ENCODE measurements at regions not wholly inside any gene's neighbourhood (a gene's known extent, or its start where the extent isn't known, plus 50 kb on each side); places are given as distances from the start of the nearest gene placed in this dataset.

DNA sequence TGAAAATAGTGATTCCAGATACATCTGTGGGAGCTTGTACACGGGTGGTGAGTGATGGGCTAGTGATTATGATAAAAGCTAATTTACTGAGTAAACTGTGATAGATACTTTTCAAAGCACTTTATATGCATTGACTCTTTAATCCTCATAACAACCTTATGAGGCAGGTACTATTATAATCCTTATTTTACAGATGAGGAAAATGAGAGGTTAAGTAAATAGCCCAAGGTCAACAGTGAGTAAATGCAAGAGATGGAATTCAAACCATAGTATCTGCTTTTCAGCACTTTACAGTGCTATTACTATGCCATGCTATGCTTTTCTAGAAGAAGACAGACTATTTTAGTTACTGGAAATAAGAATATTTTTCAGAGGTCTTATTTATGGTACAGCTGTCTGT is 320.9 kb upstream of the CITED2 start:
- no peaks in the 10 kb centered on the region for H3K4me1 Mint-ChIP-seq (ENCODE audit: low read depth)
- ATAC-seq (no peak), DNase-seq (no peak)
- H3K27ac Mint-ChIP-seq: no peak overlapping the region
- no peaks in the 10 kb centered on the region for H3K36me3 Mint-ChIP-seq (ENCODE audit: low read depth)
- H3K9me3 Mint-ChIP-seq (ENCODE audit: insufficient read depth): no peaks in the 10 kb centered on the region
- ChIA-PET CTCF (no interaction called here), POLR2A (no interaction called here)
- H3K4me3 Mint-ChIP-seq: no peak overlapping the region
- peaks cover 2% of the 10 kb centered on the region for H3K27me3 Mint-ChIP-seq (ENCODE audit: low read depth)

DNA sequence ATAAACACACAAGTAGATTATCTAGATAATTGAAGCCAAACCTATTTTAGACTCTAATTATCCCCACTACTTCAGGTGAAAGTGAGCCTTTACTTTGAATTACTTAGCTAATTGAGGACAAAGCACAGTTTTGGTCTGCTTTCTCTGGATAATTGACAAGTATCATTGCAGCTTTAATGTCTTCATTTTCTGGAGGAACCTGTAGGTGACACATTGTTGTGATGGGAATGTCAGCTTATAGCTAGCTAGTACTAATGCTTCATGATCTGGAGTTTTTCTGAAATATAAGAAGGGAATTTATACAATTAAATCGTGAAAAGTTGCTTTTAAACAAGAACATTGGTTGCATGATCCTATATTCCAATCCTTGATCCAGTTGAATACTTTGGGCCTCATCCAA is 319.3 kb upstream of the CITED2 start:
- POLR2A ChIA-PET: no interaction called here
- Mint-ChIP-seq H3K36me3 (ENCODE audit: low read depth) (no peaks in the 10 kb centered on the region), H3K27me3 (ENCODE audit: low read depth) (peaks cover 2% of the 10 kb centered on the region), H3K27ac (no peak overlapping the region), H3K4me1 (ENCODE audit: low read depth) (no peaks in the 10 kb centered on the region), H3K4me3 (no peak overlapping the region), H3K9me3 (ENCODE audit: insufficient read depth) (no peaks in the 10 kb centered on the region)
- CTCF ChIA-PET: no interaction called here
- ATAC-seq: no peak
- DNase-seq: no peak

DNA sequence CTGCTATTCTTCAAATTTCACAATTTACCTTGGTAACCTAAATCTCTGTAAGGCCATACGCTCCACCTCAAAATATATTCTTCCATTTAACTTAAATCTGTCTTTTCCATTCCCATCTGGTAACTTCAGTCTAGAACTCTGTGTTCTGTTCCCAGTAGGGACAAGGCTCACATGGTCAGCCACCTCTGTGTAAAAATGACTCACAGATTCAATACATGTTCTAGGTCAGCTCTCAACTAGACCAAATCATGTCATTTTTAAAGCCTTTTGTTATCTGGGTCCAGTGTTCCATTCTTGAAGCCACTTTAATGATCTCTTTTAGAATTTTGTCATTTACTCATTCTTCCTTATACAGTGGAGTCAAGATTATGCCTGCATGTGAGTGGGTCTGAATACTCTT is 315.6 kb upstream of the CITED2 start:
- DNase-seq (no peak), ATAC-seq (no peak)
- Mint-ChIP-seq H3K36me3 (ENCODE audit: low read depth) (no peaks in the 10 kb centered on the region), H3K4me3 (no peak overlapping the region), H3K27ac (no peak overlapping the region), H3K27me3 (ENCODE audit: low read depth) (peaks cover 2% of the 10 kb centered on the region), H3K9me3 (ENCODE audit: insufficient read depth) (no peaks in the 10 kb centered on the region), H3K4me1 (ENCODE audit: low read depth) (no peaks in the 10 kb centered on the region)
- CTCF ChIA-PET: no interaction called here
- POLR2A ChIA-PET: no interaction called here

DNA sequence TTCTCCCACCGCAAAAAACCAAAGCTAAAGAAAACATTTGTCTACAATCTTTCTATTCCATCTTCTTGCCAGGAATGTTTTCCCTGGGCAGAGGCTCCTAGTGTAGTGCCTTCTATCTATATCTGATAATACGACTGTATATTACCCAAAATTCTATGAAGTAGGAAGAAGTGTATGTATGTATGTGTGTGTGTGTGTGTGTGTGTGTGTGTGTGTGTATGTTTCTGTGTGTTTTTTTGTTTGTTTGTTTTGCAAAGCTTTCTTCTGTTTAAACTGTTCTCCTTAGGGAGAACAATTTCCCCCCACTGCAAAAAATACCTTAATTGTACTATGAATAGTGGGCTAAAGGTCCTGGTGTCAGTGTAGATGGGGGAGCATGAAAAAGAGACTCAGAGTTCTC is 312.6 kb upstream of the CITED2 start:
- Mint-ChIP-seq H3K36me3 (ENCODE audit: low read depth) (no peaks in the 10 kb centered on the region), H3K27ac (no peak overlapping the region), H3K9me3 (ENCODE audit: insufficient read depth) (no peaks in the 10 kb centered on the region), H3K4me3 (no peak overlapping the region), H3K4me1 (ENCODE audit: low read depth) (no peaks in the 10 kb centered on the region), H3K27me3 (ENCODE audit: low read depth) (no peaks in the 10 kb centered on the region)
- no peak for DNase-seq
- no peak for ATAC-seq
- ChIA-PET CTCF (no interaction called here), POLR2A (interaction anchor here (0.6 to 0.7 kb wide), 2 partner anchors 17 to 21 kb away, joined by 3 read pairs; no protein-coding TSS in a partner anchor)

DNA sequence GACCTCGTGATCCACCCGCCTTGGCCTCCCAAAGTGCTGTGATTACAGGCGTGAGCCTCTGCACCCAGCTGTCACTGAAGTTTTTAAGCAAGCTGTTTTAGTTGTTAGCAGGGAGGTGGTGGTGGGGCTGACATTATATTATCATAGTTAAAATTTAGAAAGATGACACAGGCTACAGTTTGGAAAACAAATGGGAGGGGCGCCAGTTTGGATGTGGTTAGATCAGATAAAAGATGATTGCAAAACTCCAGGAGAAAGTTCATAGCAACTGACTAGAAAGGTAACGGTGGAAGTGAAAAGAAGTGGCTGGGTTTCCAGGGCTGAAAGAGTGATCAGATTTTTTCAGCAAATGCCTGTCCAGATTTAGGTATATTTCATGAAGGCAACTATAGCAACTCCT is 311.9 kb upstream of the CITED2 start:
- H3K36me3 Mint-ChIP-seq (ENCODE audit: low read depth): no peaks in the 10 kb centered on the region
- ATAC-seq (no peak), DNase-seq (no peak)
- no peak overlapping the region for H3K4me3 Mint-ChIP-seq
- POLR2A ChIA-PET: no interaction called here
- CTCF ChIA-PET: no interaction called here
- H3K27me3 Mint-ChIP-seq (ENCODE audit: low read depth): no peaks in the 10 kb centered on the region
- no peak overlapping the region for H3K27ac Mint-ChIP-seq
- H3K4me1 Mint-ChIP-seq (ENCODE audit: low read depth): no peaks in the 10 kb centered on the region
- no peaks in the 10 kb centered on the region for H3K9me3 Mint-ChIP-seq (ENCODE audit: insufficient read depth)

DNA sequence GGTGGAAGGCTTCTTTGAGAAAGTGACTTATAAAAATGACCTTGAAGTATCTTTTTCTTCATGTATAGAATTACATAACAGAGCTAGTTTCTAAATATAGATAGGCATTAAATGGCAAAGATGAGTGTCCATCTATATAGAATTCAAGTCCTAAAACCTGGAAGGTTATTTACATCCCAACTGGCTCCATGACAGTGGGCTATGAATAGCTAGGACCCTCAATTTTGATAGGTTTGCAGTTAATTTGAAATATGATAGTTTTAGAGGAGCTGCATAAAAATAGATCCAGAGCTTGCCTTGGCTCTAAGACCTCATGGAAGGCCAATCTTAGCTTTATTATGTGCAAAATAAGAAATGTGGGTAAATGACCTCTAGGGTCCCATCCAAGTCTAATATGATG is 310.6 kb upstream of the CITED2 start:
- POLR2A ChIA-PET: interaction anchor here (0.6 kb wide), 1 partner anchor 47 kb away, joined by 3 read pairs; no protein-coding TSS in a partner anchor
- no peaks in the 10 kb centered on the region for H3K9me3 Mint-ChIP-seq (ENCODE audit: insufficient read depth)
- no peaks in the 10 kb centered on the region for H3K27me3 Mint-ChIP-seq (ENCODE audit: low read depth)
- DNase-seq (no peak), ATAC-seq (no peak)
- no peaks in the 10 kb centered on the region for H3K36me3 Mint-ChIP-seq (ENCODE audit: low read depth)
- CTCF ChIA-PET: no interaction called here
- no peaks in the 10 kb centered on the region for H3K4me1 Mint-ChIP-seq (ENCODE audit: low read depth)
- H3K27ac Mint-ChIP-seq: no peak overlapping the region
- H3K4me3 Mint-ChIP-seq: no peak overlapping the region

DNA sequence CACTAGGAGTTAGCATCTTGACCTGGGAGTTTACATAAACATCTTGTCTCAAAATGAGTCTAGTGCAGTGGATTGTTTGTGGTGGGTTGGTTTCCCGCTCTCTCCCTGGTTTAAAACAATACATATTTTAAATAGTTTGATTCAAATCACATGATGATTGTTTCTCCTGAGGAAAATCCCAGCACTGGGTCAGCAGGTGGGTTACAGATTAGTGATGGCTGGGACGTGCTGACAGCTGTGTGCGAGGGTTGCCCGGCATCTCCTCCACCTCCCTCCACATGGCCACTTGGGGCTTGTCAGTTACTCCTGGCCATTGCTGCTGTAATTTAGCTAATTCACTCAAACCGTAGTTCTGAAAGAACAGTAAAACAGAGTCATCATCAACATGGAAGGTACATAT is 306.4 kb upstream of the CITED2 start:
- CTCF ChIA-PET: no interaction called here
- POLR2A ChIA-PET: no interaction called here
- H3K36me3 Mint-ChIP-seq (ENCODE audit: low read depth): no peaks in the 10 kb centered on the region
- no peaks in the 10 kb centered on the region for H3K4me1 Mint-ChIP-seq (ENCODE audit: low read depth)
- H3K9me3 Mint-ChIP-seq (ENCODE audit: insufficient read depth): no peaks in the 10 kb centered on the region
- no peak overlapping the region for H3K4me3 Mint-ChIP-seq
- no peaks in the 10 kb centered on the region for H3K27me3 Mint-ChIP-seq (ENCODE audit: low read depth)
- no peak for ATAC-seq
- H3K27ac Mint-ChIP-seq: no peak overlapping the region
- no peak for DNase-seq

DNA sequence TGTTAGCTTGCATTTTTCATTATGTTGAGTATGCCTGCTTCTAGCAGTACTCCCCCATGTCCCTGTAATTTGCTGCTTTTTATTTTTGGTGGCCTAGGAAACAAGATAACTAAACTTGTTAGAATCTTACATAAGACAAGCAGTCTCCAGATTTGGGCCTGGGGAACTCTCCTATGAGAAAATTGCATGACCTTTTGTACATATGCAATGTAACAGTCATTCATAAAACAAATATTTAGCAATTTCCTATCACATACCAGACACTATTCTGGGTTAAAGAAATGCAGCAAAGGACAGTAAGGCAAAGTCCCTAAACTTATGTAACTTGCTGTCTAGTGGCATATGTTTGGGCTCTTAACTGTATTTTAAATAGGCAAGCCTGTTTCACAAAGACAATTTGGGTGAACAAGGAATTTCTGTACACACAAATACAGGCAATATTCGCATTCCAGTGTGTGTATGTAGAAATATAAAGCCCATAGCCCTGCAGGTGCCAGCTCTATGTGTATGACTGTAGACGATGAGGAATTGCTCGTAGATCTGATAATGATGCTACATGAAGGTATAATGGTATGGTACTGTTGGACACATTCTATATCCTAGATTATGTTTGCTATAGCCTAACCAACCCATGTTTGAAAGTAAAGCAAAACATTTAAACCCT is 305.2 kb upstream of the CITED2 start:
- H3K27ac Mint-ChIP-seq: no peak overlapping the region
- no peaks in the 10 kb centered on the region for H3K4me1 Mint-ChIP-seq (ENCODE audit: low read depth)
- DNase-seq (no peak), ATAC-seq (no peak)
- no peak overlapping the region for H3K4me3 Mint-ChIP-seq
- no peaks in the 10 kb centered on the region for H3K36me3 Mint-ChIP-seq (ENCODE audit: low read depth)
- POLR2A ChIA-PET: no interaction called here
- H3K9me3 Mint-ChIP-seq (ENCODE audit: insufficient read depth): no peaks in the 10 kb centered on the region
- H3K27me3 Mint-ChIP-seq (ENCODE audit: low read depth): no peaks in the 10 kb centered on the region
- CTCF ChIA-PET: interaction anchor here (0.7 kb wide), 1 partner anchor 196 kb away, joined by 3 read pairs; no protein-coding TSS in a partner anchor

DNA sequence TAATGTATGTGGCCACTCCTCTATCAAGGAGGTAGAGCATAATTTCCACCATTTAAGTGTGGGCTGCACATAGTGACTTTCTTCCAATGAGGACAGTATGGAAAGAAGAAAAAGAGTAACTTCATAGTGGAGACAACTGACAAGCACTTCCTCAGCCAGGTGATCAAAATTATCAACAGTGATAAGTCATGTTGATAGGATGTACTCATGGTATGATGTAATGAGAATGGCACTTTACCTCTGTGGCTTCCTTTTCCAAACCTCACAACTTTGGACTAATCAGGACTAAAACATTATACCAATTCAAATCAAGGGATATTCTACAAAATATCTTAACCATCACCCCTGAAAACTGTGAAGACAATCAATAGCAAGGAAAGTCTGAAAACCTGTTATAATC is 302.3 kb upstream of the CITED2 start:
- CTCF ChIA-PET: no interaction called here
- no peaks in the 10 kb centered on the region for H3K36me3 Mint-ChIP-seq (ENCODE audit: low read depth)
- H3K27ac Mint-ChIP-seq: no peak overlapping the region
- H3K27me3 Mint-ChIP-seq (ENCODE audit: low read depth): no peaks in the 10 kb centered on the region
- ATAC-seq (no peak), DNase-seq (no peak)
- POLR2A ChIA-PET: no interaction called here
- H3K9me3 Mint-ChIP-seq (ENCODE audit: insufficient read depth): no peaks in the 10 kb centered on the region
- H3K4me1 Mint-ChIP-seq (ENCODE audit: low read depth): no peaks in the 10 kb centered on the region
- H3K4me3 Mint-ChIP-seq: no peak overlapping the region

DNA sequence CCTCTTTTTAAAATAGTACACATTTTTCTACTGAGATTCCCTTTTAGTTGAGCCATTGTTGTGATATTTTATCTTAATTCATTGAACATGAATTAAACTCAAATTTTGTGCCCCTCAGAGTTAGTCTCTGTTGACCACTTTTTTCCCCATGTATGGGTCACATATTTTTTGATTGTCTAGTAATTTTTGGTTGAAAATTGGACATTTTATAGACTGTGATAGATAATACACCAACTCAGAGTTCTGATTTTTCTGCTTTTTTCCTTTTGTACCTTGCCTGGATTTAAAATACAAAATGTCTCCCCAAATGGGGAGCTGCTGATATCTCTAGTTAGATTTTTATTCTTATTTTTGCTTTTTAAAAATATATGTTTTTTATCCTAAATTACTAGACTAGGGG is 291.8 kb upstream of the CITED2 start:
- ChIA-PET POLR2A (no interaction called here), CTCF (no interaction called here)
- peaks cover 3% of the 10 kb centered on the region for H3K9me3 Mint-ChIP-seq (ENCODE audit: insufficient read depth)
- H3K27ac Mint-ChIP-seq: no peak overlapping the region
- H3K4me1 Mint-ChIP-seq (ENCODE audit: low read depth): no peaks in the 10 kb centered on the region
- H3K36me3 Mint-ChIP-seq (ENCODE audit: low read depth): no peaks in the 10 kb centered on the region
- DNase-seq (no peak), ATAC-seq (no peak)
- H3K4me3 Mint-ChIP-seq: no peak overlapping the region
- no peaks in the 10 kb centered on the region for H3K27me3 Mint-ChIP-seq (ENCODE audit: low read depth)

DNA sequence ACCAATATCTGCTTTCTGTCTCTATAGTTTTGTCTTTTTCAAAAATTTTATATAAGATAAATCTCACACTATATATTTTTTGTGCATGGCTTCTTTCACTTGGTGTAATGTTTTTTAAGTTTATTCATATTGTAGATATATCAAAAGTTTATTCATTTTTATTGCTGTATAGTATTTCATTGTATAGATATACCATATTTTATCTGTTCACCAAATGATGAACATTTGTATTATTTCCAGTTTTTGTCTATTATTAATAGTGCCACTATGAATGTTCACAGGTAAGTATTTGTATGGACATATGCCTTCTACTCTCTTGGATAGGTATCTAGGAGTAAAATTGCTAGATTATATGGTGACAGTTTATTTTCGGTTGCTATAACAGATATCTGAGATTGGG is 289.5 kb upstream of the CITED2 start:
- POLR2A ChIA-PET: no interaction called here
- peaks cover 3% of the 10 kb centered on the region for H3K9me3 Mint-ChIP-seq (ENCODE audit: insufficient read depth)
- ATAC-seq (no peak), DNase-seq (no peak)
- no peaks in the 10 kb centered on the region for H3K27me3 Mint-ChIP-seq (ENCODE audit: low read depth)
- no peaks in the 10 kb centered on the region for H3K4me1 Mint-ChIP-seq (ENCODE audit: low read depth)
- CTCF ChIA-PET: no interaction called here
- H3K4me3 Mint-ChIP-seq: no peak overlapping the region
- H3K27ac Mint-ChIP-seq: no peak overlapping the region
- no peaks in the 10 kb centered on the region for H3K36me3 Mint-ChIP-seq (ENCODE audit: low read depth)

DNA sequence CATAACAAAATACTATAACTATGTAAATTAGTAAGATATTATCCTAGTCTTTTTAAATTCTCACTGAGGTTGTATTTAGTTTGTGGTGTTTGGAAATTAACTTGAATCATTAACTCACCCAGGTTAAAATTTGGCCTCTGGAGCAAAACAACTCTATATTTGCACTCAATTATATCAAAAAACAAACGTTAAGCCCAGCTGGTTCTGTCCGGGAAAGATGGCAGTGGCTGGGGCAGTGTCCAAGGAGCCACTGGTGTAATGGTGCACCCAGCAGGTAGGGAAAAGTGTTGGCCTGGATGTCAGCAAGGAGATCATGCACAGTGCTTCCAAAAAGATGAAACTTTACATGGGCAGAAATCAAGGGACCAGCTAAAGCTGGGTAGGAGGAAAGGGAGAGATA is 285.3 kb upstream of the CITED2 start:
- ChIA-PET POLR2A (no interaction called here), CTCF (no interaction called here)
- DNase-seq (no peak), ATAC-seq (no peak)
- Mint-ChIP-seq H3K27ac (no peak overlapping the region), H3K9me3 (ENCODE audit: insufficient read depth) (peaks cover 3% of the 10 kb centered on the region), H3K27me3 (ENCODE audit: low read depth) (peaks cover 3% of the 10 kb centered on the region), H3K36me3 (ENCODE audit: low read depth) (no peaks in the 10 kb centered on the region), H3K4me3 (no peak overlapping the region), H3K4me1 (ENCODE audit: low read depth) (no peaks in the 10 kb centered on the region)

DNA sequence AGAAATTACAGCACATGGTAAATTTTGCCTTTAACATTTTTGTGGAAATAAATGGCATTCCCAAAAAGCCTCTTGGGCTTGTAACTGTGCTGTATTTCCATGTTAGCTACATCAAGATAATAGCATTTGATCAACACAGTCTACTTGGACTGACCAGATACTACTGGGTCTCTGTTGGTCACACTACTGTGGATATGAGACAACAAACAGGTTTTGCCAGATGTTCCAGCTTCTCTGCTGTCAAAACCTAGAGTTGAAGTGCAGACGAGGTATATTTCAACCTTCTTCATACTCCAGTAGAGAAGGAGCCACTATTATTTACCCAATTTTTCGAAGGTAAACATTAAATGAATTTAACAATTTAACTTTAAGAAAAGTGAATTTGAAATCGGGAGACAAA is 284.7 kb upstream of the CITED2 start:
- H3K36me3 Mint-ChIP-seq (ENCODE audit: low read depth): no peaks in the 10 kb centered on the region
- no peak overlapping the region for H3K4me3 Mint-ChIP-seq
- H3K27ac Mint-ChIP-seq: no peak overlapping the region
- ChIA-PET CTCF (no interaction called here), POLR2A (no interaction called here)
- no peaks in the 10 kb centered on the region for H3K4me1 Mint-ChIP-seq (ENCODE audit: low read depth)
- peaks cover 3% of the 10 kb centered on the region for H3K27me3 Mint-ChIP-seq (ENCODE audit: low read depth)
- DNase-seq (no peak), ATAC-seq (no peak)
- peaks cover 3% of the 10 kb centered on the region for H3K9me3 Mint-ChIP-seq (ENCODE audit: insufficient read depth)

Measured in activated CD8-positive, alpha-beta T cell treated with anti-CD3 and anti-CD28 coated beads, Interleukin-2, amount 10 ng/mL, durations not matched to agents 7 days and 5 days (primary cell).